HG02840 (cell line): ENCODE measurements at regions not wholly inside any gene's neighbourhood (a gene's known extent, or its start where the extent isn't known, plus 50 kb on each side); places are given as distances from the start of the nearest gene placed in this dataset.

ENCODE experiments used
- ATAC-seq: cut with Tn5 transposase; IDR thresholded peaks from one replicate; pipeline ENCODE4 v1.9.1; 2021; ENCODE audit warnings: mild to moderate bottlenecking, moderate library complexity, moderate number of reproducible peaks; ENCODE audit not compliant: unreplicated experiment, low FRiP score

GRCh38 chr9:7259544-7260241 lies 501.9 kb downstream of the KDM4C start:
- no peak for ATAC-seq

- ATAC-seq, result no peak
Measured at GRCh38 chr9:7258688-7259396, 501.1 kb downstream of the KDM4C start.

- no peak for ATAC-seq
Measured at GRCh38 chr9:7246917-7247522, 489.2 kb downstream of the KDM4C start.

- ATAC-seq, result no peak
Measured at GRCh38 chr9:7245976-7246580, 488.3 kb downstream of the KDM4C start.

GRCh38 chr9:7243838-7244237 lies 486.1 kb downstream of the KDM4C start:
- ATAC-seq, result no peak

- ATAC-seq, result no peak
Measured at GRCh38 chr9:7242126-7242525, 484.4 kb downstream of the KDM4C start.

- ATAC-seq, result no peak
Measured at GRCh38 chr9:7241694-7242093, 483.9 kb downstream of the KDM4C start.

- ATAC-seq, result no peak
Measured at GRCh38 chr9:7240569-7241311, 483.0 kb downstream of the KDM4C start.

- no peak for ATAC-seq
Measured at GRCh38 chr9:7239708-7240107, 481.9 kb downstream of the KDM4C start.

- ATAC-seq, result no peak
Measured at GRCh38 chr9:7238247-7238637, 480.5 kb downstream of the KDM4C start.

- no peak for ATAC-seq
Measured at GRCh38 chr9:7237473-7238246, 479.9 kb downstream of the KDM4C start.

GRCh38 chr9:7236186-7236585 lies 478.4 kb downstream of the KDM4C start:
- ATAC-seq, result no peak

GRCh38 chr9:7234144-7234543 lies 476.4 kb downstream of the KDM4C start:
- ATAC-seq, result no peak

- ATAC-seq, result no peak
Measured at GRCh38 chr9:7229571-7229970, 471.8 kb downstream of the KDM4C start.

GRCh38 chr9:7228726-7229125 lies 471.0 kb downstream of the KDM4C start:
- ATAC-seq, result no peak

- ATAC-seq, result no peak
Measured at GRCh38 chr9:7227951-7228350, 470.2 kb downstream of the KDM4C start.

- no peak for ATAC-seq
Measured at GRCh38 chr9:7226007-7226640, 468.4 kb downstream of the KDM4C start.
